GM23248 (cell line): ENCODE measurements at regions not wholly inside any gene's neighbourhood (a gene's known extent, or its start where the extent isn't known, plus 50 kb on each side); places are given as distances from the start of the nearest gene placed in this dataset.
"Not testable (repeated sequence)": the region's sequence is repeated elsewhere in the genome, so short reads cannot be mapped to it uniquely, and the experiment has no call there.

Experiments
- DNase-seq: peaks from one replicate; pipeline ENCODE4 v3.0.0-alpha.2; 2015
- H2AFZ ChIP-seq: fragments of 200-600 bp; sonication (generic); 2 replicates; pipeline ENCODE4 v1.6.1; 2016; ENCODE audit warnings: antibody characterized with exemption
- H3F3A ChIP-seq: fragments of 200-600 bp; sonication (generic); 2 replicates; pipeline ENCODE4 v1.6.1; 2016; ENCODE audit warnings: mild to moderate bottlenecking, antibody characterized with exemption, mixed run types; ENCODE audit not compliant: insufficient read depth
- H3K27ac ChIP-seq: fragments of 200-600 bp; sonication (generic); 2 replicates; pipeline ENCODE4 v1.5.1; 2016; ENCODE audit warnings: mild to moderate bottlenecking
- H3K27me3 ChIP-seq: fragments of 200-600 bp; sonication (generic); replicated peaks from 2 replicates; pipeline ENCODE4 v1.6.1; 2016; ENCODE audit warnings: mild to moderate bottlenecking; ENCODE audit not compliant: insufficient read depth
- H3K36me3 ChIP-seq: fragments of 200-600 bp; sonication (generic); 2 replicates; pipeline ENCODE4 v1.6.1; 2016; ENCODE audit warnings: low read depth, mild to moderate bottlenecking
- H3K4me1 ChIP-seq: fragments of 200-600 bp; sonication (generic); 2 replicates; pipeline ENCODE4 v1.6.1; 2016; ENCODE audit warnings: mild to moderate bottlenecking; ENCODE audit not compliant: insufficient read depth
- H3K4me2 ChIP-seq: fragments of 200-600 bp; sonication (generic); one replicate; pipeline ENCODE4 v1.6.1; 2016; ENCODE audit warnings: mild to moderate bottlenecking; ENCODE audit not compliant: unreplicated experiment
- H3K4me3 ChIP-seq: fragments of 200-600 bp; sonication (generic); 2 replicates; pipeline ENCODE4 v1.5.1; 2016; ENCODE audit warnings: mild to moderate bottlenecking
- H3K79me2 ChIP-seq: fragments of 200-600 bp; sonication (generic); 2 replicates; pipeline ENCODE4 v1.6.1; 2016; ENCODE audit warnings: mild to moderate bottlenecking; ENCODE audit not compliant: insufficient read depth
- H3K9ac ChIP-seq: fragments of 200-600 bp; sonication (generic); 2 replicates; pipeline ENCODE4 v1.6.1; 2016; ENCODE audit warnings: mild to moderate bottlenecking
- H3K9me2 ChIP-seq: fragments of 200-600 bp; sonication (generic); 2 replicates; pipeline ENCODE4 v1.6.1; 2016; ENCODE audit warnings: mixed run types, mild to moderate bottlenecking, moderate library complexity; ENCODE audit not compliant: insufficient read depth
- H3K9me3 ChIP-seq: fragments of 200-600 bp; sonication (generic); one replicate; pipeline ENCODE4 v1.6.1; 2017; ENCODE audit warnings: low read depth
- H4K20me1 ChIP-seq: fragments of 200-600 bp; sonication (generic); 2 replicates; pipeline ENCODE4 v1.6.0; 2016; ENCODE audit not compliant: insufficient read depth
- EZH2 ChIP-seq: fragments of 200-600 bp; sonication (generic); IDR thresholded peaks from 2 replicates; pipeline ENCODE4 v1.6.1; 2018; ENCODE audit warnings: antibody characterized with exemption, mild to moderate bottlenecking; ENCODE audit not compliant: insufficient read depth, poor library complexity, severe bottlenecking
- EZH2phosphoT487 ChIP-seq: fragments of 200-600 bp; sonication (generic); IDR thresholded peaks from 2 replicates; pipeline ENCODE4 v1.6.1; 2018; ENCODE audit warnings: antibody characterized with exemption, moderate library complexity, mild to moderate bottlenecking, low read depth; ENCODE audit not compliant: insufficient read depth
- WGBS, 2 experiments: methylation state at CpG; one replicate each; pipeline ENCODE4 v1.1.6; 2015 to 2017; ENCODE audit warnings: low lambda C conversion rate in 2 of 2, low coverage in 1 of 2; ENCODE audit errors: missing lambda C conversion rate in 2 of 2; 5-methylcytosine and 5-hydroxymethylcytosine counted together
- in situ Hi-C: fragments of 300-500 bp; cut with MboI; formaldehyde crosslinking; loops from 2 replicates; pipeline ENCODE4 v1.15.0; 2020

DNA sequence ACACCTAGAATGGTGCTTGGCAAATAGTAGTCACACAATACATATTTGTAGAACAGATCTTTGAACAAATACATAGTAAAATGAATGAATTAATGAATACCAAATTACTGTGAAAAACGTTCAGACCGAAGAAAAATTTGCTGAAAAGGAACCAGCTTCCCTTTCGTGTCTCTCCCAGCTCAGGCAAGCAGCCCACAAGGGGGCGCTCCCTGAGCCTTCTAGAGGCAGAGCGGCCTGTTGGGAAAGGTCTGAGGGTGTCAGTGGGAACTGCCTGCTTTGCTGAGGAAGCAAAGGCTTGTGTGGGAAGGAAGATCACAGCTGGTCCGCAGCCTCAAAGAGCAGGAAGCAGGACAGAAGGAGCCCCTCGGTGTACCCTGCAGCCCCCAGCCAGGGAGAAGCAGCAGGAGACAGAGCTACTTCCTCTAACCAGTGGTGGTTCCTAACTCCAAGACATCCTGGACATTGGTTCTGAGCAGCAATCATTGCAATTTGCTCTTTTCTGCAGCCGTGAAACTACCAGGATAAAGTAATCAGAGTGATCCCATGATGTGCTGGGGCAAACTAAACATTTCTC is 231.1 kb downstream of the ANKRD30B start:
- TF ChIP-seq EZH2 (no peak), EZH2phosphoT487 (no peak)
- Histone ChIP-seq H3K4me3 (no peak overlapping the region), H3F3A (no peaks in the 10 kb centered on the region), H3K79me2 (no peaks in the 10 kb centered on the region), H3K9me3 (no peaks in the 10 kb centered on the region), H3K27me3 (no peaks in the 10 kb centered on the region), H3K27ac (no peak overlapping the region), H3K4me1 (no peaks in the 10 kb centered on the region), H4K20me1 (no peaks in the 10 kb centered on the region), H2AFZ (no peak overlapping the region), H3K36me3 (no peaks in the 10 kb centered on the region), H3K4me2 (no peak overlapping the region), H3K9ac (no peak overlapping the region), H3K9me2 (no peaks in the 10 kb centered on the region)
- in situ Hi-C loops, result no loop called here
- DNase-seq, result peak; percentile 49
- 21 to 24% methylated on average over 8 of the region's 8 CpGs for WGBS, 2 experiments

DNA sequence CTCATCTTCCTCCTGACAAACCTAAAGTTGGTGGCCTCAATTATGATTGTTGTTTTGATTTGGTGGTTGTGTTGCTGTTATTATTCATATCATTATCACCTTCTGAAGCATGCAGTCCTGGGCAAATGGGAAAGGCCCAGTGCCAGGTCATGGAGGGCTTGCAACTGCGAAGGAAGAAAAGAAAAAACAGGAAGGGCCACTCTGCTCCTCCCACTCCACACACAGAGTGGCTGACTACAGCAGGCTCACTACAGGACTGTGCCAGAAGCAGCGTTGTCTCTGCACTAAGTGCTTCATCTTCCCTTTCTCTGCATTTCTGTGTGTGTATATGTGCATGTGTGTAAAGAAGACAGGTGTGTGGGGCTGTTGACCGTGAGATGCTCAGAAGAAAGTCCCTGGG is 231.9 kb downstream of the ANKRD30B start:
- H3K27ac ChIP-seq, result no peak overlapping the region
- no peak overlapping the region for H3K4me2 ChIP-seq
- no peak overlapping the region for H3K9ac ChIP-seq
- 48 to 49% methylated on average over 3 of the region's 3 CpGs for WGBS, 2 experiments
- no peaks in the 10 kb centered on the region for H3K27me3 ChIP-seq
- no peaks in the 10 kb centered on the region for H3K79me2 ChIP-seq
- no peaks in the 10 kb centered on the region for H3K4me1 ChIP-seq
- H3K9me3 ChIP-seq, result no peaks in the 10 kb centered on the region
- no peaks in the 10 kb centered on the region for H3F3A ChIP-seq
- no peaks in the 10 kb centered on the region for H3K36me3 ChIP-seq
- no peak overlapping the region for H3K4me3 ChIP-seq
- H3K9me2 ChIP-seq, result no peaks in the 10 kb centered on the region
- no peaks in the 10 kb centered on the region for H4K20me1 ChIP-seq
- in situ Hi-C loops, result no loop called here
- DNase-seq, result no peak
- TF ChIP-seq EZH2, result no peak
- no peak for TF ChIP-seq EZH2phosphoT487
- H2AFZ ChIP-seq, result no peak overlapping the region

DNA sequence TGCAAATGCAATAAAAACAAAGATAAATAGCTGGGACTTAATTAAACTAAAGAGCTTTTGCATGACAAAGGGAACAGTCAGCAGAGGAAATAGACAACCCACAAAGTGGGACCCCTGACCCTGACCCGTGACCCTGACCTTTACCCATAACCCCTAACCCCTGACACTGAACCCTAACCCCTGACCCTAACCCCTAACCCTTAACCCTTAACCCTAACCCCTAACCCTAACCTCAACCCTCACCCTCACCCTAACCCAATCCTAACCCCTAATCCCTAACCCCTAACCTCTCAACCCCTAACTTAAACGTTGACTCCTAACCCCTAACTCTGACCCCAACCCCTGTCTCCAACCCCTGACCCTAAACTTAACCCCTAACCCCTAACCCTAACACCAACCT is 236.6 kb downstream of the ANKRD30B start:
- H2AFZ ChIP-seq, H3K9me2 ChIP-seq, H4K20me1 ChIP-seq, H3K27ac ChIP-seq, H3K27me3 ChIP-seq, H3K9ac ChIP-seq, H3K4me2 ChIP-seq, H3K4me1 ChIP-seq, H3F3A ChIP-seq, DNase-seq, H3K9me3 ChIP-seq, H3K36me3 ChIP-seq, H3K79me2 ChIP-seq, H3K4me3 ChIP-seq, in situ Hi-C loops: not testable (repeated sequence)
- WGBS, 2 experiments, result 19 to 25% methylated on average over 2 of the region's 2 CpGs

DNA sequence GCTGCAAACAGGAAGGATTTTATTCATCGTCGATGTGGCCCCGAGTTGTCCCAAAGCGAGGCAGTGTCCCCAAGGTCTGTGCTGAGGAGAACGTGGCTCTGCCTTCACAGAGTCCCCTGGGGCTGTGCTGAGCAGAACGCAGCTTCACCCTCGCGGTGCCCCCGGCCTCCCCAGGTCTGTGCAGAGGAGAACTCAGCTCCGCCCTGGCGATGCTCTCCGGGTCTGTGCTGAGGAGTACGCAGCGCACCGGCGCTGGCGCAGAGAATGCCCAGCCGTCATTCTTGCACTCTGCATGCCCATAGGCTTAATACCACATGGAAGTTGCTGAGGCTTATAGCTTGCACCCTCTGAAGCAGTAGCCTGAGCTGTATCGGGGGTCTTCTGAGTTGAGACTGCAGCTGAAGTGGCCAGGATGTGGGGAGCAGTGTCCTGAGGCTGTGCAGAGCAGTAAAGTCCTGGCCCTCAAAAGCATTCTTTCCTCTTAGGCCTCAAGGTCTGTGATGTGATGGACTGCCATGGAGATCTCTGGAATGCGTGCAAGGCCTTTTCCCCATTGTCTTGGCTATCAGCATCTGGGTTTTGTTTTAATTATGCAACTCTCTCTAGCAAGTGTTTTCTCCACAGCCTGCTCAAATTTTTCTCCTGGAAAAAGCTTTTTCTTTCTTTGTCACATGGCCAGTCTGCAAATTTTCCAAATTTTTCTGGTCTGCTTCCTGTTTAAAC is 237.5 kb downstream of the ANKRD30B start:
- H3K4me1 ChIP-seq, in situ Hi-C loops, H3K4me3 ChIP-seq, H3K27ac ChIP-seq, H3K4me2 ChIP-seq, H3K27me3 ChIP-seq, H3K36me3 ChIP-seq, H3K9ac ChIP-seq, H2AFZ ChIP-seq, H3K9me3 ChIP-seq, H3K9me2 ChIP-seq, H3K79me2 ChIP-seq, H3F3A ChIP-seq, H4K20me1 ChIP-seq: not testable (repeated sequence)
- DNase-seq, result peak; percentile 7
- 77 to 78% methylated on average over 20 of the region's 20 CpGs for WGBS, 2 experiments

DNA sequence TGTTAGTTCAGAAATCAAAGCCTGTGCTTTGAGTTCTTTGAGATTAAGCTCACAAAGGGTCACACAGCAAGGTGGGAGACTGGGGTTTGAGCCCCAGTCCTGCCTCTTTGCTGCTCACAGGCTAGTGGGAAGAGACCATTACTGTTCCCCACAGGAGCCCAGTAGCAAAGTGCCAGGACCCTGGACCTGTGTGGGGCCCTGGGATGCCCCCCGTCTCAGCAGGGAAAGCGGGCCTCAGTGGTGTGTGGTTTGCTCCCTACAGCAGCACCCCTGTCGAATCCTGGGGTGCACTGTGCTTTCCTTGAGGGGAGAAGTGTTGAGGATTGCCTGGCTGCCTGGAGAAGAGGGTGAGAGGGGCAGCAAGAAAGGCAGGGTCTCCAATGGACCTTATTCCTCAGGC is 239.4 kb downstream of the ANKRD30B start:
- H3K36me3 ChIP-seq, H3K27me3 ChIP-seq, H4K20me1 ChIP-seq, H3K9me3 ChIP-seq, H3F3A ChIP-seq, H2AFZ ChIP-seq, H3K4me2 ChIP-seq, DNase-seq, H3K79me2 ChIP-seq, H3K9ac ChIP-seq, H3K4me3 ChIP-seq, H3K27ac ChIP-seq, in situ Hi-C loops, H3K4me1 ChIP-seq, H3K9me2 ChIP-seq: not testable (repeated sequence)
- WGBS, 2 experiments, result 43 to 49% methylated on average over 3 of the region's 3 CpGs

DNA sequence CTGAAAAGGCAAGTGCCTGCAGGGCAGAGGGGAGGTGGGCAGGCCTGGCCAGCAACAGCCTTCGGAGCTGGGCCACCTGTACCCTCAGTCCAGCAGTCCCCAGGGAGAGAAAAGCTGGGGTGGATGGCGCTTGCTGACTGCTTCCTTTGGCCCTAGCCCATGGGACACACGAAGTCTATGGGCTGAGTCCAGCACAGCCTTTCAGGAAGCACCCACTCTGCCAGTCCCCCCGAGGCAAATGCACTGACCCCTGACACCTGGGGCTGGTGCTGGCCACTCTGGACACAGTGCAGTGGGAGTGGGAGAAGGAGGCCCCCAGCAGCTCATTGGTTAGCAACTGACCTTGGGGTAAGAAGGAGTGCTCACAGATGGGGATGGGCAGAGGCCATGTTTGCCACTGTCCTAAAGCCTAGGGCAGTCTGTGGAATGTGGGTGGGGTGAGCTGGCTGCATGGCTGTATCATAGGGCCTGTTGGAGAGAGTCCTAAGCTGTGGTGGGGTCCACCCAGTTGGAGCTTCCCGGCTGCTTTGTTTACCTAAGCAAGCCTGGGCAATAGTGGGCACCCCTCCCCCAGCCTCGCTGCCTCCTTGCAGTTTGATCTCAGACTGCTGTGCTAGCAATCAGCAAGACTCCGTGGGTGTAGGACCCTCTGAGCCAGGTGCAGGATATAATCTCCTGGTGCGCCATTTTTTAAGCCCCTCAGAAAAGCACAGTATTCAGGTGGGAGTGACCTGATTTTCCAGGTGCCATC is 240.2 kb downstream of the ANKRD30B start:
- H3K4me1 ChIP-seq, H2AFZ ChIP-seq, H3K9me3 ChIP-seq, H3K4me2 ChIP-seq, H3K79me2 ChIP-seq, H3K27me3 ChIP-seq, H3K36me3 ChIP-seq, H3K4me3 ChIP-seq, H3K9ac ChIP-seq, DNase-seq, H3K27ac ChIP-seq, H3K9me2 ChIP-seq, H4K20me1 ChIP-seq, H3F3A ChIP-seq, in situ Hi-C loops: not testable (repeated sequence)
- 24 to 30% methylated on average over 5 to 7 of the region's 8 CpGs for WGBS, 2 experiments

DNA sequence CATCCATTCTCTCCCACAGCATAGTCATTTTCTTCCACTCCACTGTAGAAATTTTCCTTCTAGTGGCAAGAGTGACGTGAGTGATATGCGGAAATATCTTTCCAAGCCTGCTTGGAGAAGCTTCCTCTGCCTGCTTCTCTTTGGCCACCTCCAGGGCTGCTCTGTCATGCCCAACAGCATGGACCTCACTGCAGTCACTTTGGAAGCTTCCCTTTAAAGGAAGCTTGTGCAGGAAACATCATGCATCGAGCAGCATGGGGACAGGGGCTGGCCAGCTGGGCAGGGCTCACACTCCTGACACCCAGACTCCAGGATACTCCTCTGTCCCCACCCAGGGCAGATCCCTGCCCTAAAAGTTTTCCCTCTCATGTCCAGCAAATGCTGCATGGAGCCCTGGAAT is 241.6 kb downstream of the ANKRD30B start:
- H3K9me2 ChIP-seq, H3K27me3 ChIP-seq, H3K4me2 ChIP-seq, H4K20me1 ChIP-seq, H3K4me3 ChIP-seq, H3K9ac ChIP-seq, DNase-seq, H3K4me1 ChIP-seq, H3K9me3 ChIP-seq, H3K27ac ChIP-seq, H3K36me3 ChIP-seq, H3F3A ChIP-seq, H2AFZ ChIP-seq, H3K79me2 ChIP-seq, in situ Hi-C loops: not testable (repeated sequence)
- 47 to 58% methylated on average over 3 of the region's 3 CpGs for WGBS, 2 experiments
